ENCODE measurements at regions not wholly inside any gene's neighbourhood (a gene's known extent, or its start where the extent isn't known, plus 50 kb on each side); places are given as distances from the start of the nearest gene placed in this dataset.
A peak's percentile ranks its signal among the peaks of the same experiment; 100 is the strongest.

GRCh38 chr7:96497567-96497966 lies 175.7 kb upstream of the SLC25A13 start:
- no peaks in the 10 kb centered on the region for H3K9me3 ChIP-seq (ENCODE audit: insufficient read depth, low read length)
- H3K4me2 ChIP-seq (ENCODE audit: low read length), result no peak overlapping the region
- H4K20me1 ChIP-seq (ENCODE audit: insufficient read depth, low read length), result no peaks in the 10 kb centered on the region
- H3K9ac ChIP-seq (ENCODE audit: low read length), result no peak overlapping the region
- no peak overlapping the region for H2AFZ ChIP-seq (ENCODE audit: low read depth, low read length)
- H3K27me3 ChIP-seq (ENCODE audit: low read depth, low read length), result no peaks in the 10 kb centered on the region
- peaks cover 11% of the 10 kb centered on the region for H3K4me1 ChIP-seq (ENCODE audit: low read length)
- H3K4me3 ChIP-seq (ENCODE audit: low read length), result no peak overlapping the region
- no peaks in the 10 kb centered on the region for H3K79me2 ChIP-seq (ENCODE audit: low read length)
- H3K27ac ChIP-seq (ENCODE audit: low read length), result no peak overlapping the region
- no peaks in the 10 kb centered on the region for H3K36me3 ChIP-seq (replicated peaks; ENCODE audit: low read depth, low read length)
- TF ChIP-seq EZH2phosphoT487 (IDR thresholded peaks at IDR 0.05; ENCODE audit: low read depth) (no peak), CTCF (IDR thresholded peaks at IDR 0.05; ENCODE audit: low read depth, low read length) (no peak)

GRCh38 chr7:96495751-96496216 lies 173.9 kb upstream of the SLC25A13 start:
- Histone ChIP-seq H3K27ac (ENCODE audit: low read length) (no peak overlapping the region), H3K9me3 (ENCODE audit: insufficient read depth, low read length) (no peaks in the 10 kb centered on the region), H3K4me2 (ENCODE audit: low read length) (peak overlapping the region; percentile 23), H3K79me2 (ENCODE audit: low read length) (no peaks in the 10 kb centered on the region), H4K20me1 (ENCODE audit: insufficient read depth, low read length) (no peaks in the 10 kb centered on the region), H3K36me3 (replicated peaks; ENCODE audit: low read depth, low read length) (no peaks in the 10 kb centered on the region), H2AFZ (ENCODE audit: low read depth, low read length) (peak overlapping the region; percentile 46; the same call in 1 of the 2 replicates), H3K27me3 (ENCODE audit: low read depth, low read length) (no peaks in the 10 kb centered on the region), H3K9ac (ENCODE audit: low read length) (no peak overlapping the region), H3K4me1 (ENCODE audit: low read length) (peaks cover 11% of the 10 kb centered on the region), H3K4me3 (ENCODE audit: low read length) (no peak overlapping the region)
- no peak for TF ChIP-seq EZH2phosphoT487 (IDR thresholded peaks at IDR 0.05; ENCODE audit: low read depth)
- no peak for TF ChIP-seq CTCF (IDR thresholded peaks at IDR 0.05; ENCODE audit: low read depth, low read length)

- no peak for TF ChIP-seq CTCF (IDR thresholded peaks at IDR 0.05; ENCODE audit: low read depth, low read length)
- TF ChIP-seq EZH2phosphoT487 (IDR thresholded peaks at IDR 0.05; ENCODE audit: low read depth), result no peak
- no peak overlapping the region for H2AFZ ChIP-seq (ENCODE audit: low read depth, low read length)
- H3K4me2 ChIP-seq (ENCODE audit: low read length), result no peak overlapping the region
Observed at GRCh38 chr7:96486681-96487080, 164.8 kb upstream of the SLC25A13 start.

GRCh38 chr7:96484845-96485244 lies 162.9 kb upstream of the SLC25A13 start:
- Histone ChIP-seq H3K4me3 (ENCODE audit: low read length) (no peak overlapping the region), H4K20me1 (ENCODE audit: insufficient read depth, low read length) (no peaks in the 10 kb centered on the region), H3K79me2 (ENCODE audit: low read length) (no peaks in the 10 kb centered on the region), H3K9ac (ENCODE audit: low read length) (no peak overlapping the region), H3K27me3 (ENCODE audit: low read depth, low read length) (no peaks in the 10 kb centered on the region), H3K9me3 (ENCODE audit: insufficient read depth, low read length) (no peaks in the 10 kb centered on the region), H3K27ac (ENCODE audit: low read length) (no peak overlapping the region), H3K36me3 (replicated peaks; ENCODE audit: low read depth, low read length) (no peaks in the 10 kb centered on the region), H3K4me1 (ENCODE audit: low read length) (no peaks in the 10 kb centered on the region), H3K4me2 (ENCODE audit: low read length) (no peak overlapping the region), H2AFZ (ENCODE audit: low read depth, low read length) (no peak overlapping the region)
- TF ChIP-seq EZH2phosphoT487 (IDR thresholded peaks at IDR 0.05; ENCODE audit: low read depth), result no peak
- no peak for TF ChIP-seq CTCF (IDR thresholded peaks at IDR 0.05; ENCODE audit: low read depth, low read length)

More at GRCh38 chr7:96486681-96487080, 164.8 kb upstream of the SLC25A13 start:
- Histone ChIP-seq H3K27ac (ENCODE audit: low read length) (no peak overlapping the region), H3K9me3 (ENCODE audit: insufficient read depth, low read length) (no peaks in the 10 kb centered on the region), H3K27me3 (ENCODE audit: low read depth, low read length) (no peaks in the 10 kb centered on the region), H4K20me1 (ENCODE audit: insufficient read depth, low read length) (no peaks in the 10 kb centered on the region), H3K79me2 (ENCODE audit: low read length) (no peaks in the 10 kb centered on the region), H3K4me1 (ENCODE audit: low read length) (no peaks in the 10 kb centered on the region), H3K9ac (ENCODE audit: low read length) (no peak overlapping the region), H3K4me3 (ENCODE audit: low read length) (no peak overlapping the region), H3K36me3 (replicated peaks; ENCODE audit: low read depth, low read length) (no peaks in the 10 kb centered on the region)
